ENCODE measurements at regions not wholly inside any gene's neighbourhood (a gene's known extent, or its start where the extent isn't known, plus 50 kb on each side); places are given as distances from the start of the nearest gene placed in this dataset.

GRCh38 chr20:11556410-11556809 is 361.3 kb upstream of the BTBD3 start:
- no peak for TF ChIP-seq CTCF (IDR thresholded peaks at IDR 0.05)
- TF ChIP-seq POLR2AphosphoS5 (IDR thresholded peaks at IDR 0.05) = no peak
